Hepatocyte (in vitro differentiated cells): ENCODE measurements at regions not wholly inside any gene's neighbourhood (a gene's known extent, or its start where the extent isn't known, plus 50 kb on each side); places are given as distances from the start of the nearest gene placed in this dataset.

Source experiments
- CTCF ChIP-seq: fragments of 200-600 bp; sonication (generic); IDR thresholded peaks from 2 replicates; pipeline ENCODE4 v1.5.1; 2016; ENCODE audit warnings: antibody characterized with exemption, mild to moderate bottlenecking; ENCODE audit not compliant: poor library complexity
- EZH2 ChIP-seq: fragments of 200-600 bp; sonication (generic); IDR thresholded peaks from 2 replicates; pipeline ENCODE4 v1.6.1; 2016; ENCODE audit warnings: antibody characterized with exemption, mild to moderate bottlenecking, borderline replicate concordance
- EZH2phosphoT487 ChIP-seq: fragments of 200-600 bp; sonication (generic); IDR thresholded peaks from one replicate; pipeline ENCODE4 v1.6.1; 2018; ENCODE audit warnings: antibody characterized with exemption, mild to moderate bottlenecking, low read depth, moderate library complexity; ENCODE audit not compliant: unreplicated experiment, severe bottlenecking

DNA sequence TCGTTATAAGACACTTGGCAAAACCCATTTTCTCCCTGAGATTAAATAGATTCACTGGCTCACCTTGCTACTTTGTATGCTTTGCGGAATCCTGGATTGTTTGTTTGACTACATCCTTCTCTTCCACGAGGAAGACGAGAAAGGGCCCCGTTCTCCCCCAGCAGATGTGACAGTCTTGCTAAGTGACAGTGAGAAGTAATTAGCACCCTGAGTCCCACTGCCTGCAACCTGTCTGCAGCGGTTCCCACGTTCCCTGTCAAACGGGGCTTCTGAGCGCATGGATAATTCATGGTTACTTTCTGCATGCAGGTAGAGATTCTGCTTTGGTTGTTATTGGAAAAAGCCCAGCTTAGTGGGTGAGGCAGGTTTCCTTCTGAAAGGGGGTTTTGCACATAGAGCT, 163.7 kb downstream of the CDH26 start:
- TF ChIP-seq CTCF: no peak
- TF ChIP-seq EZH2: no peak
- TF ChIP-seq EZH2phosphoT487: no peak
